NCI-H2196 (cell line): ENCODE measurements at regions not wholly inside any gene's neighbourhood (a gene's known extent, or its start where the extent isn't known, plus 50 kb on each side); places are given as distances from the start of the nearest gene placed in this dataset.
A peak's percentile ranks its signal among the peaks of the same experiment; 100 is the strongest.

Experiments used
- DNase-seq: peaks from one replicate; lab custom pipeline; 2025; ENCODE audit not compliant: unreplicated experiment; lab: John Stamatoyannopoulos, UW

DNA sequence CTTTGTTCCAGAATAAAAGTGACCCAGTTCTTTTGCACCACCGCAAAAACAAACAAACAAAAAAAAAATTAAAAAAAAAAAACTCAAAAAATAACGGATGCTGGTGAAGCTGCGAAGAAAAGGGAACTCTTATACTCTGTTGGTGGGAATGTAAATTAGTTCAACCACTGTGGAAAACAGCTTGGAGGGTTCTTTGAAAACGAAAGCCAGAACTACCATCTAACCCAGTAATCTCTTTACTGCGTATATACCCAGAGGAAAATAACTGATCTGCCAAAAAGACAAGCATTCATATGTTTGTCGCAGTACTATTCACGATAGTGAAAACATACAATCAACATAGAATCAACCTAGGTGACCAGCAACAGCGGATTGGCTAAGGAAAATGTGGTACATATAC lies 298.9 kb upstream of the CBLB start:
- no peak for DNase-seq

DNA sequence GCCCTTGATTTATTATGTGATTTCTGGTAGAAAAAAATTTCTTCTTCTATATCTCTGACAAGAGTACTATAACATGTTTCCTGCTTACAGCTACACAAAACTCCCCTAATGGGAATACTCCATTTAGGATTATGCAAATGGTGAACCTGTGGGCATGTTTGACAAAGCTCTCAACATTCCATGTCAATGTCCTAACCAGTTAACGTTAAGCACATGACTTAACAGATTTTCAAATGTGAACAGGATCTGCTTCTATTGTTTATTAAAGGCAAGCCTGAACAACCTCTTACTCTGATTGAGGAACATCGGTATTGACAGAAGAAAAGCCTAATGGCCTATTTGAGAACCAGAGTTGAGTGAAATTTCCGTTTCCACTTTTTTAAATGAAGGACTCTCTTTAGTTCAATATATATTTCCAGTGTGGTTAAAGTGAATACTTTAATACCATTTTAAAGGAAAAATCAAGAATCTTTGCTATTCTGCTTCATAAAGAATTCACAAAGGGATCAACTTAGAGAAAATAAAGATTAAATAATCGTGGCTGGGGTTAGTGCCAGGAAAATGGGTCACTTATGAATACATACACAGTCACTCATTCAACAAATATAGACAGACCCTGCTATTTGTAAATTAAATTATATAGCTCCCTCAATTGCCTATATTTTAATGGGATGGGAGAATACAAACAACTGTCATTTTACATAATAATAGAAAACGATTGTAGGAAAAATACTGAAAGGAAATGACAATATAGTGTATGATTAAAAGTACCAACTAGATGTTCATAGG lies 300.3 kb upstream of the CBLB start:
- no peak for DNase-seq

DNA sequence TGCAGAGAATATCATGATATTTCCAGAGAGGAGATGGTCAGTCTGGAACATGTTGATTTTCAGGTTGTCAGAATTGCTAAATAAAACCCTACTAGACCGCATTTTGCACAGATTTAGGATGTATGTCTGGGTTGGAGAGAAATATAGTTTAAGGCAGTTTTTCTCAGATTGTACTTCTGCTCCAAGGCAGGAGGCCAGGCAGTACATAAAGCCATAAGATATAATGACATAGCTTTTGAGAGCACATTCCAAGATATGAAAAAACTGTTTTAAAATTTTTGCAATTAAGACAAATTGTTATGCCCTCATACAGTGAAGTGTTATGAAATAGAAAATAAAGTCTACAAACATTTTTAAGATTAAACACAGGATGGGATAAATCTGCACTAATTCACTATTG lies 301.8 kb upstream of the CBLB start:
- no peak for DNase-seq

DNA sequence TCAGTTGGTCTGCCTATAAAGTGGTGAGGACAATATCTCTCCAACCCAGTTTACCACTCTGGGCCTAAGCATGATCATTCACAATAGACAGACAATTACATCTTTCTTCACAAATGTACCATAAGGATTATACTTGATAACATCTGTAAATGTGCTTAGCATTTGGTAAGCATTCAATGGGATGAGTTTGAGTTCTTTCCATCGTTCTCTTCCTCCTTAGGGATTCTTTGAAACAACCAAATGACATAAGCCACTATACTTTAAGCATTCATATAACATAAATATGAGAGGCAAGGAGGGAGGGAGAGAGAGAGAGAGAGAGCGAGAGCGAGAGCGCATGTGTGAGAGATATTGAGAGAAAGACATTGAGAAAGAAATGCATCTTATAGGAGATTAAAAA lies 303.3 kb upstream of the CBLB start:
- DNase-seq = no peak

DNA sequence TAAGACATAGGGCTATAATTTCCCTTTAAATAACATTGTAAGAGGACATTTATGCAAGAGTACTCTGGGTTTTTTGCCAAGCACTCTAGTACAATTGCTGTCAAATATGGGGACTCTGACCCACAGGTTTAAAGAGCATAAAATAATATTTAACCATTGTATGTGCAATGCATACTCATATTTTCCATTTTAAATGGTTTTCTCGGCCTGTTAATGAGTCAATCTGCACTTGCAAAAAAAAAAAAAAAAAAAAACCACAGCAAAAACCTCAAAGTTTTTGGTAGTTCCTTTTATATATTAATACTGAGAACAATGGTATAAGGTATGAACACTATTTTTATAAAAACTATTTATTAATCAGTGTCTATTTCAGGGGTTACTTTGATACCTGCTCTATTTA lies 304.0 kb upstream of the CBLB start:
- DNase-seq = no peak

DNA sequence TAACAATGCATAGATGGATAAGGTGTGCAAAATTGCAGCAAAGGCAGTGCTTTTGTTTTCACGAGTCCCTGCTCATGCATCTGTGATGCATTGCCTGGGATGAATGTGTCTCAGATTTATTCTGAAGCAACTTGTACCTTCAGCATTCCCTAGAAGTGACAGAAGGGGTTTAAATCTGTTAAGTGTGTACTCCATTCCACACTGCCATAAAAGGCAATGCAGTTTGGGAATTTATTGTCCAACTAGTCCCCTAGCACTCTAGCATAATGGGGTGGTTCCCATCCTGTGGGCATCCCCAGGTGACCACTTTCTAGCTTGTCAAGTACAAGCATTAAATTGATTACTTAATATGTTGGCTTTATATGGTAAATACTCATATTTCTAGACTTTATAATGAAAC lies 306.5 kb upstream of the CBLB start:
- DNase-seq = no peak

DNA sequence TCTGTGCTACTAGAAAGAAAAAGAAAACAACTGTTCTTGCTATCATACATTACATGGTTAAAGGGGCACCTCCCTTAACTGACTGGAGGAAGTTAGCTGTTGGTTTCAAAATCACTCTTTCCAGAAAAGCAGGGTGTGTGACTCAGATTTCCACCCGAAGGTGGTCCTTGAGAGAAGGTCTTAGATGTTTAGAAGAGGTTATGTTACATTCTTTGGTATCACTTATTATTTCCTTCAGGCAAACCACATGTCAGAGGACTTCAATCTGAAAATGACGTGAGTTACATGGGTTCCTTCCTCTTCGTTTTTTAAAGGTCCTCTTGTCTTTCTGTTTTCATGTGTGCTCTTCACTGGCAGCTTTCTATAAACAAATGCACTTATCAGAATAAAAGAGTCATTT lies 307.9 kb upstream of the CBLB start:
- DNase-seq = no peak

DNA sequence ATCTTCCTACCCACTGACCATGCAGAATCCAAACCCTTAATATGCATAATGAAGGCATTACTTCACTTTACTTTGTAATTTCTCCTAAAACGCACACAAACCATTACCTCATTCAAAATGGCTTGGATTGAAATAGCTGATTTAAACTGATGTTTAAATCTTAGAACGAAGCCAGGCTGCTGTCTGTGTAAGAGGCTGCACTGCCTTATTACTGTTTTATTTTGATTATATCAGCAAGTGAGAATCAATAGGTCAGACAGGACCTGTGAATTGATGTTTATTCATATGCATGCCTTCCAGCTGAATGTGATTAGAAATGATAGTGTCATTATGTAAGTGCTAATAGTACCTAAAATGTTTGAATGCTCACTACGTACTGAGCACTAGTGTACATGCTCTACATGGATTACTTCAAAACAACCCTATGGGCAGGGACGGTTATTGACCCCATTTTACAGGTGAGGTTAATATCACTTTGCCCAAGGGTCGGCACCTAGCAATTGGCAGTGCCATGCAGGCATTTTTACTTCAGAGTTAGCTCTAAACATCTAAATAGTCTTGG lies 314.2 kb upstream of the CBLB start:
- no peak for DNase-seq

DNA sequence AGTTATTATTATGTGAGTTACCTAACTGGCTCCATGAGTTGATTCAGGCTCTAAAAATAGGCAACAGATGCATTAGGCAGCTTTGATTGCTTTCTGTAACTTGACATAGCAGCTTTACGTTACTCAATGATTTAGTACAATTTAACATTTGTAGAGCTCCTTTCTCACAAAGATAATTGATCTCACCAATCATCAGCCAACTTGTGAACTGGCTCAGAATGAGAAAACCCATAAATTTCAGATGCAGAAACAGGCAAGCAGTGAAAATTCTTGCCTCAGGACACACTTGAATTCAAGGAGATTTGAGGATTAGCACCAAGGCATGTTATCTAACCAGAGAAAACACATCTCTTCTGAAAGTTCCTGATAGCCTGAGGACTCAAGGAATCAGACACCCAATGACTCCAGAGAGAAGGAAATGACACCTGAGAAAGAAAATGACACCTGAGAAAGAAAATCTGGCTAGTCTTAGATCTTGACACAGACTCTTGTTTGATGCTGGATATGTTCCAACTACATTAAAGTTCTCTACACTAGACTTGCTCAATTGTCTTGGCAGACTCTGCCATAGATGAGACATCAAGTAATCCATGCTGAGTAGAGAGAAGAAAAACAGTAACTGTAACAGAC lies 315.1 kb upstream of the CBLB start:
- peak; percentile 9 for DNase-seq

DNA sequence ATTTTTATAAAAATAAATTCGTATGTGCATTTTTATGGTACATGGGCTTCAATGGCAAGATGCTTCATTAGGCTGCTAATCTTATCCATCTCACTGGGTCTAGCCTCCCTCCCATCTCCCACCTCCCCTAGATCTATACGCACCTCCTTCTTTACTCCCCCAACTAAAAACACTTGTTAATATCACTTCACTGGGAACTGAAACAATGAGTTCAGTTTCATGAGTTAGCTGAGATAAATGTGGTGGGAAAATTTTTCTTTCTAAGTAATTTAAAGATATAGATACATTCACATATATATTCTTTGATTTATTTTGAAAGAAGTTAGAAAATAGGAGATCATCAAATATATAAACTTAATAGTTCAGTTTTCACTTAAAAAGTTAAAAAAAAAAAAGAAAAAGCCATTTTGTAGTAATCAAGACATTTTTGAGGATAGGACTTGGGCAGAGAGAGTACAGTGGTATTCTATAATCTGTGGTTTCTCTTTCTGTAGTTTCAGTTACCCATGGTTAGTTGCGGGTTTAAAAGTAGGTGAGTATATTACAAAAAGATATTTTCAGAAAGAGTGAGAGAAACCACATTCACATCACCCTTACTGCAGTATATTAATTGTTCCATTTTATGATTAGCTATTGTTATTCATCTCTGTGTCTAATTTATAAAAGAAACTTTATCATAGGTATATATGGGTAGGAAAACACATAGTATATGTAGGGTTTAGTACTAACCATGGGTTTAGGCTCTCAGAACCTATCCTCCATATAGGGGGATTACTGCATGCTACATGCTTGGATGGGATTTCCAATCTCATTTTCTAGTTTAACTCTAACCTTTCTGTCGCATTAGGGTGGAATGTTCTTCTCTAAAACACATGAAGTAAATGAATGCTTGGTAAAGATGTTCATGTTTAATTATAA lies 316.0 kb upstream of the CBLB start:
- no peak for DNase-seq

DNA sequence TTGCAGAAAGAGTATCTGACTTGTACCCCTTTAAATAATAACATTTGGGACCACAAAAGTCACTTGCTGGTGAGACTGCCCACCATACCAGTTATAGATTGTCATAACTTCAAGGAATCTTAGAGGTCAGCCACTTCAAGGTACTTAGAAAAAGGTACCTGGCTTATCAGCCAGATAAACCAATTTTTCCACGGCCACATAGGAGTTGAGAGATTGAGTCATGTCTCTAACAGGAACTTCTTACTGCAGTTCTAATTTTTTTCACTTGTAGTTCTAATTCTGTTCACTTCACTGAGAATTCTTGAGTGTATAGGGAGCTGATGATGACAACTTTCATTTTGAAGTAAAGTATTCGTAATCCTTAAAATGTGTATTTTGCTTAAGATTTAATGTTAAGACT lies 317.1 kb upstream of the CBLB start:
- no peak for DNase-seq

DNA sequence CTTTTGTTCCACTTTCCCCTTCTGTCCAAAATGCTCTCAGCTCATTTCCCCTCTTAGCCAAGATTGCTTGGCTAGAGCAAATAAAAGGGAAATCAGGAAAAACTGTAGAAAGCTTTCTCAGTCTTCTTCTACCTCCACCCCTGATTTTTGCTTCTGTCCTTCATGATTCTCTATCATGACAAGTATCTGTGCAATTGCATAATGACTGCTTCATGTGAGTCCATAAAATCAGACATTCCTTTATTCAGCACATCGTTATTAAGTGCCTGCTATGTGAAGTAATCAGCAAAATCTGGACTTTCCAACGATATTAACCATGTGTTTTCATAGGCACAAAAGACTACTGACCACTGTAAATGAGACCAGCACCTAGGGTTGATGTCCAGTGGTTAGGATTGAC lies 321.5 kb upstream of the CBLB start:
- no peak for DNase-seq

DNA sequence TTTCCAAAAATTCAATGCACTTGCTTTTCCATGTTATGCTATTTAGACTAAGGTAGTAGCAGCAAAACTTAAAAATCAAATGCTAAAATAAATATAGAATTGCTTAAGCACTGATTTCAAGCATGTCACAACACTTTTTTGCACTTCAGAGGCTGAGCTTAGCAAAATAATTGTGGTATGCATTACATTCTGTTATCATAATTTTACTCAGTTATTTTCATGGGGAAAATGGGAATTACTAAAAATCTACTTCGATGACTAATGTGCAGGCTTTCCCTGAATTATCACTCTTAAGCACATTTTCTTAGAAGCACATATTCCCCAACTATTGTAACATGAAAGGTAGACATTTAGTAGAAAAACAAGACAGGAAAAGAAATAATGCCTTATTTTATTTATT lies 322.4 kb upstream of the CBLB start:
- no peak for DNase-seq

DNA sequence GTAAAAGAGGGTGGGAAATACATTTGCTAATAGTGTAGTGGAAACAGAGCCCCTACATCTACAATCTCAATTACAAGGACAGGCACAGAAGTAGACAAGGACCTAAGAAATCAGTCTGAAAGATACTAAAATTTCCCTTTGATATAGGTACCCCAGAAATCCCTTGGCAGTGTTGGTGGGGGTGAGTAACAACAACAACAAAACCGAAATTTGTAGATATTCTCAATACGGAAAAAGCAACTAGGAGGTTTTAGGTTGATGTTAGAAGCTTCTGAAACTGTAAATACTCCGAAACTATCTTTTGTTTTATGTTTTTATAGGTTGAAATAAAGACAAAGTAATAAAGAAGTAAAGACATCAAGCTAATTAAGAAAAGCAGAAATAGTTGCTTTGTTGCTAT lies 323.1 kb upstream of the CBLB start:
- DNase-seq = no peak

DNA sequence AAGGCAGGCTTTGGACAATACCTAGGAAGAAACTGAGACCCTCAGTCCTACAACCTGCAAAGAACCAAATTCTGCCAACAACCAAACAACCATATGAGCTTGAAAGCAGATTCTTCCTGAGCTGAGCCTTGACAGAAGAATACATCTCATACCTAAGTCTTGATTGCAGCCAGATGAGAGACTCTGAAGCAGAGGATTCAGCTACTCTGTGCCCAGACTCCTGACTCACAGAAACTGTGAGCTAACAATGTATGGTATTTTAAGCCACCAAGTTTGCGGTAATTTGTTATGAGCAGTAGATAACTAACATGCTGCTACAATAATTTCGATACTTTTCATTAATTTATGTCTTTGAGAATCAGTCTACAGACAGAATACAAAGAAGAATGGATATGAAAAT lies 325.1 kb upstream of the CBLB start:
- no peak for DNase-seq

DNA sequence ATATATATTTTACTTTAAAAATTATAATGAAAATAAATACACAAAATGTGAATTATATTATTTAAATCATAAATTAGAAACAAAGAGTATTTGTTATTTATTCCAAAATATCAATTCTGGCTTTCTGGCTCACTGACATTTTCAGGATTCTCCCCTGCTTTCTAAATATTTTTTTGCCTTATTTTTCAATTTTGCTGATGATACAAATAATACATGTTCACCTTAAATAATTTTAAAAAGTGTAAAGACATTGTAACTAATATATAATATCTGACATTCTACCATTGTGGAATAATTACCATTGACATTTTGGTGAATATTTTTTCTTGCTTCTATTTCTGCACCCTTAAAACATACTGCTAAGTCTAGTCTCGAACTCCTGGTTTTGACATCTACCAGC lies 325.9 kb upstream of the CBLB start:
- no peak for DNase-seq

DNA sequence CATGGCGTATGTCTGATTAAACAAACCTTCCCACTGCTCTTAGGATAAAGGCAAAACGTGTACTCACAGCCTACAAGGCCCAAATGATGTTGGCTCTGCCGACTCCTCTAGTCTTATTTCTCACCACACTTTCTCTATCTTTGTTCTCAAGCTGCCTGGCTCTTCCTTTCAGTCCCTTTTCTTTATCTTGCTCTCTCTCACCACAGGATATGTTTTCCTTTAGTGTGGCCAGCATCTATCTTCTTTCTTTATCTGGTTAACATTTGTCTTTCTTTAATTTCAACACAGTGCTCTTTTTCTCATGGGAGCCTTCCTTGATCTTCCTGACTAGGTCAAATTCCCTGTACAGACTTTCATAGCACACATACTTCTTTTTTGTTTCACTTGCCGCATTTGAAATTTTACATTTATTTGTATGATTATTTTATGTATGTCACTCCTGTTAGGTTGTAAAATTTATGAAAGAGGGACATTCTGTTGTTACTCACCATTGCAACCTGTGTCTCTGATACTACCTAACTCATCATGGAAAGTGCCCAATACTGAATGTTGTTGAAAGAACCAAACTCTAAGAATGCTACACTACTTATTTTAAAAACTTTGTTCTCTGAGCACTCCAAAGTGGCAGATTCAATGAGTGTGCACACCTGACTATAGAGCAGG lies 328.9 kb upstream of the CBLB start:
- no peak for DNase-seq

DNA sequence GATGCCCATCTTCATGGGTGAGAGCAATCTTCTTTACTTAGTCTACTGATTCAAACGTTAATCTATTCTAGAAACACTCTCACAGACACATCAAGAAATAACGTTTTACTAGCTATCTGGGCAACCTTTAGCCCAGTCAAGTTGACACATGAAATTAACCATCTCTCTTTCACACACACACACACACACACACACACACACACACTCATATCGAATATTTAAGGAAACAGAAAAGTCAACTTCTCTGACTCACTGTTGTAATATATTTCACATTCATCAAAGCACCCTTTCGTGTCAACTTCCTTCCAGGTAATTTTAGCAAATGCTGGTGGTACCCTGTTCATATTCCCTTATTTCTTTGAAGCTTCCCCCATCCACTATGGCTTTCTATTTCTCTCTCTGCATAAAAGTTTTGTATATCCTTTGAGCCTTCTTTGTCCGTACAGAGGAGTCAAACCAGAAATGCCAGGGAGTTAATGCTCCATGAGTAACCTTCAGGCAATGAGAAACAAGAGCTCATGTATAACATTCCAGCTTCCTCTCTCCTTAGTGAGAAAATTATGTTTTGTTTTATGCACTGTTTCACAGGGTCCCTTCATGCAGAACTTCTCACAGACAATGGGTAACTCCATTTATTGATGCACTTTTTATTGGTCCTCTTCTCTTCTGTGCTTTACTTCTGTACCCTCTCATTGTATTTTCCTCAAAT lies 335.5 kb upstream of the CBLB start:
- DNase-seq = no peak

DNA sequence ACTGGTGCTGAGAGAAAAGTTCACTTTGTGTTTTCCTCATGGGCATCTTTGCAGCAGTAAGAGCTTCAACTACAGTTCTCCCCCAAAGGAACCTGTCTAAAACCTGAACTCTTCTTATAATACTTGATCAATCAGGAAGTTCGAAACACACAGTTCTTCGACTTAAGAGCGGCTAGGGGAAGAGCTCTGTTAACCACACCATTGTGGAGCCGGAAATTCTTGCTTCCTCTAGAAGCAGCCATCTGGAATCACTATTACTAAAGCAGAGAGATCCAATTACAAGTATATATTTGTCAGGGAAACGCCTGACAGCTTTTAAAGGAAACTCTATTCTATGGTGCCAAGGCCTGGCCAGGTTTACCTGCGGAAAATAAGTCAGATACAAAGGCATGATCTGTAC lies 337.3 kb upstream of the CBLB start:
- DNase-seq = no peak

DNA sequence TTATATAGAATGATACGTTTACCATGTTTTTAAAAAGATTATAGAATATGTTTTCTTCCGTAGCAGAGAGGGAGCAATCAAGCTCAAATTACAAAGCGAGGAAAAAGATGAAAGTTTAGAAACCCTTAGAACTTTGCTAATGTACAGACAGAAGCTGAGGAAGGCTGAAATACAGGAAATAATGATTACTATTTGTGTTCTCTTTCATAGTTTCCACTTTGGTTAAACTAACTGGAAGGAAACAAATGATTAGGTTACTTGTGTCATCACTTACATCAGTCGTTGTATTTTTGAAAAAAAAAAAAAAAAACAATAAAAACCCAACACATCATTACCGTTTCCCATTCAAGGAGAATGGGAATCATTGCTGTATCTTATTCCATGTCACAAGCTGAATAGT lies 337.8 kb upstream of the CBLB start:
- DNase-seq = no peak

DNA sequence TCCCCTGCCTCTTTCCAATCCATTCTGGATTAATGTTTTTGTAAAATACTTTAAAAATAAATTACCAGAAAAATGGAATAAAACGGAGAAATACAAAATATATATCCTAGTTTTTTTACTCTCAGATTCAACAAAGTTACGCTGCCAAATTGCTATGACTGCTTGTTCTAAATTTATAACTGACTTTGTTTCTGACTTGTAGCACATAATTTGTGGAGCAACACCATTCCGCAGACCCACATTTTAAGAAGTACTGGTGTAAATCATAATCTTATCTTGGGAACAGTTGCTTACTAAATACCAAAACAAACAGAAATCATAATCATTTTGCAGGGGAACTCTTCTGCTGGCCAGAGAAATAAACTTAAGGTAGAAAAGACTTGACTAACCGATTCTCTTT lies 339.4 kb upstream of the CBLB start:
- DNase-seq = no peak
